Skeletal muscle satellite cell (primary cell): ENCODE measurements at regions not wholly inside any gene's neighbourhood (a gene's known extent, or its start where the extent isn't known, plus 50 kb on each side); places are given as distances from the start of the nearest gene placed in this dataset.
A peak's percentile ranks its signal among the peaks of the same experiment; 100 is the strongest.
"Not testable (repeated sequence)": the region's sequence is repeated elsewhere in the genome, so short reads cannot be mapped to it uniquely, and the experiment has no call there.

ENCODE experiments used
- H3K27me3 ChIP-seq: 2 replicates; pipeline ENCODE4 v1.7.0; 2013; ENCODE audit warnings: low read length; ENCODE audit not compliant: control insufficient read depth, insufficient read depth
- H3K36me3 ChIP-seq: 2 replicates; pipeline ENCODE4 v1.7.0; 2013; ENCODE audit warnings: mild to moderate bottlenecking, control low read depth, low read length; ENCODE audit not compliant: insufficient read depth
- H3K4me1 ChIP-seq: 2 replicates; pipeline ENCODE4 v1.7.0; 2013; ENCODE audit warnings: low read length; ENCODE audit not compliant: control insufficient read depth, insufficient read depth
- H3K4me2 ChIP-seq: 2 replicates; pipeline ENCODE4 v1.7.0; 2013; ENCODE audit warnings: mild to moderate bottlenecking, low read length
- H3K4me3 ChIP-seq: 2 replicates; pipeline ENCODE4 v1.7.0; 2013; ENCODE audit warnings: low read length
- H3K9ac ChIP-seq: 2 replicates; pipeline ENCODE4 v1.7.0; 2013; ENCODE audit warnings: mild to moderate bottlenecking, low read depth, low read length, moderate library complexity
- H3K9me3 ChIP-seq: replicated peaks from 2 replicates; pipeline ENCODE4 v1.7.0; 2013; ENCODE audit warnings: mild to moderate bottlenecking, control low read depth, low read length

DNA sequence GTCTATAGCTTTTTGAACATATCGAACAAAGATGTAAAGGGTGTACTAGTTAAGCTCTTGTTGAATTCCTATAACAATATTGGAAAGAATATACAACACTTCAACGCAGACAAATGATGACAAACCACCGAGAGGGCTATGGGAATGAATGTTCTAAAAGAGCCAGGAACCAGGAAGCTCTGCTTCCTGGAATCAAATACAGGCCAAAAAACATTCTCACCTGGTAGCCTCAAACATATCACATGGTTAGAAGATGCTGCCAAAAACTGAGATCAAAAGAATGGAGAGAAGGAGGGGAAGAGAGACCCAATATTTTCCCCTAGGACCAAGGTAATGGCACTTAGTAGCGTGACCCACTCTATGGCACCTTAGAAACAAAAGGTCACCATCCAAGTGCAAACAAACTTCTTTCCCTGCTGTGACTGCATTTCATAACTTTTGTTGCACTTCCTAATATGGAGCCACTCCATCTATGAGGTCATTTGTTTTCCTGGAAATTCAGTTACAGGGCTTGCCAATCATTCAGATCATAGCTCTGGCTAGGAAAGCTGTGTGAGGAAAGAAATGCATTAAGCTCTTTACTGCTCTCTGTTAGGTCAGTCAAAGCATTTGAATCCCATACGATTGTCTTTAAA, 199.2 kb upstream of the NT5E start:
- Histone ChIP-seq H3K36me3 (no peaks in the 10 kb centered on the region), H3K9ac (no peak overlapping the region), H3K9me3 (no peaks in the 10 kb centered on the region), H3K4me2 (no peak overlapping the region), H3K27me3 (peaks cover 13% of the 10 kb centered on the region), H3K4me1 (no peaks in the 10 kb centered on the region), H3K4me3 (no peak overlapping the region)

- Histone ChIP-seq H3K27me3 (peaks cover 7% of the 10 kb centered on the region), H3K9ac (no peak overlapping the region), H3K4me3 (no peak overlapping the region), H3K4me1 (no peaks in the 10 kb centered on the region), H3K36me3 (no peaks in the 10 kb centered on the region), H3K4me2 (no peak overlapping the region), H3K9me3 (no peaks in the 10 kb centered on the region)
Measured at GRCh38 chr6:85245004-85245403, 204.9 kb upstream of the NT5E start.

DNA sequence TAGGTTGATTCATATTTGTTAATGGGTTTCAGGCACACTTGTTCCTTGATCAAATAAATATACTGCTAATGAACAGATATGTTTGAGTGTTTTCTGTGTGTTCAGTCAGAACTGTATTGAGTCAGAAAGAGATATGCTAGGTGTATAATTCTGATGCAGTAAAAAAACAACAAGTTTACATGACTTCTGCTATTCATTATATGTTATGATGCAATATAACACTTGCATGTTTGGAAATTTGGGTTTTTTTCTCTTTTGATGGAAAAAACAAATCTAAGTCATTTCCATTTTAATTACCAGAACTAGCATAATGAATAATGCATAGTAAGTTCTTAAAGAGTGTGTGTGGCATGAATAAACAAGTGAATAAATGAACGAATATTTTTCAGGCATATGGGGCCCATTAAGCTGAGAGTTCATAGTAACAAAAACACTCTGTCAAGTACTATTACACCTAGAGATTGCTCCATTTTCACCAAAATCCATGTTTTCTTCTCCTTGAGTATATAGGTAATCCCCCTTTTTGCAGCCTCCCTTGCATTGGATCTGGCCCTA, 208.3 kb upstream of the NT5E start:
- H3K9ac ChIP-seq: no peak overlapping the region
- no peaks in the 10 kb centered on the region for H3K9me3 ChIP-seq
- H3K4me2 ChIP-seq: no peak overlapping the region
- H3K27me3 ChIP-seq: peaks cover 6% of the 10 kb centered on the region
- H3K4me3 ChIP-seq: no peak overlapping the region
- no peaks in the 10 kb centered on the region for H3K4me1 ChIP-seq
- no peaks in the 10 kb centered on the region for H3K36me3 ChIP-seq

GRCh38 chr6:85240787-85241385, 209.0 kb upstream of the NT5E start:
- Histone ChIP-seq H3K36me3 (no peaks in the 10 kb centered on the region), H3K4me2 (no peak overlapping the region), H3K4me1 (no peaks in the 10 kb centered on the region), H3K4me3 (no peak overlapping the region), H3K27me3 (peaks cover 6% of the 10 kb centered on the region), H3K9me3 (no peaks in the 10 kb centered on the region), H3K9ac (no peak overlapping the region)

GRCh38 chr6:85237478-85237877, 212.4 kb upstream of the NT5E start:
- Histone ChIP-seq H3K9ac (no peak overlapping the region), H3K4me2 (no peak overlapping the region), H3K36me3 (no peaks in the 10 kb centered on the region), H3K4me3 (no peak overlapping the region), H3K9me3 (no peaks in the 10 kb centered on the region), H3K4me1 (no peaks in the 10 kb centered on the region), H3K27me3 (peaks cover 11% of the 10 kb centered on the region)

DNA sequence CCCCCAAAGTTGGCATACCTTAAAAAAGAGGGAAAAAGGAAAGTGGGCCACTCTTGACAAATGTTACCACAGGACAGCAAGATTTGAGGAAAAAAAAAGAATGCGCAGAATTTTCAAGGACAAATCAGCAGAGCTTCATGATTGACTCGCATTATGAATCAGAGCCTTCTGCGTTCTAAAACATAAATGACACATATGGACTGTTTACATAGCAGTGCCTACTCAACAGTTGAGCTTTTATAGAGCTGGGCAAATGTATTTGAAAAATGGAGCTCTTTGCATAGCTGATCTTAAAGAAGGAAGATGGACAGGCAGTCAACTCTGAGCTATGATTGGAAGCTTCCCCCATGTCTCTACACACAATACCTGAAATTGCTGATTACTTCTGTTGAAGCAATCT, 213.2 kb upstream of the NT5E start:
- peaks cover 11% of the 10 kb centered on the region for H3K27me3 ChIP-seq
- no peak overlapping the region for H3K4me3 ChIP-seq
- H3K36me3 ChIP-seq: no peaks in the 10 kb centered on the region
- no peaks in the 10 kb centered on the region for H3K4me1 ChIP-seq
- H3K9me3 ChIP-seq: no peaks in the 10 kb centered on the region
- no peak overlapping the region for H3K9ac ChIP-seq
- no peak overlapping the region for H3K4me2 ChIP-seq

DNA sequence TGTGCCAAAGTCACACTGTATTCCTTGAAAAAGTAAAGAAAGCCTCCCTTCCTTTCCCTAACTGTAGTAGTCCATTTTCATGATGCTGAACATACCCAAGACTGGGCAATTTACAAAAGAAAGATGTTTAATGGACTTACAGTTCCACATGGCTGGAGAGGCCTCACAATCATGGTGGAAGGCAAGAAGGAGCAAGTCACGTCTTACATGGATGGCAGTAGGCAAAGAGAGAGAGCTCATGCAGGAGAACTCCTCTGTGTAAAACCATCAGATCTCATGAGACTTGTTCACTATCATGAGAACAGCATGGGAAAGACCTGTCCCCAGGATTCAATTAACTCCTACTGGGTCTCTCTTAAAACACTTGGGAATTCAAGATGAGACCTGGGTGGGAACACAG, 222.5 kb upstream of the NT5E start:
- H3K36me3 ChIP-seq, H3K4me2 ChIP-seq, H3K4me3 ChIP-seq, H3K9ac ChIP-seq, H3K9me3 ChIP-seq, H3K27me3 ChIP-seq, H3K4me1 ChIP-seq: not testable (repeated sequence)

DNA sequence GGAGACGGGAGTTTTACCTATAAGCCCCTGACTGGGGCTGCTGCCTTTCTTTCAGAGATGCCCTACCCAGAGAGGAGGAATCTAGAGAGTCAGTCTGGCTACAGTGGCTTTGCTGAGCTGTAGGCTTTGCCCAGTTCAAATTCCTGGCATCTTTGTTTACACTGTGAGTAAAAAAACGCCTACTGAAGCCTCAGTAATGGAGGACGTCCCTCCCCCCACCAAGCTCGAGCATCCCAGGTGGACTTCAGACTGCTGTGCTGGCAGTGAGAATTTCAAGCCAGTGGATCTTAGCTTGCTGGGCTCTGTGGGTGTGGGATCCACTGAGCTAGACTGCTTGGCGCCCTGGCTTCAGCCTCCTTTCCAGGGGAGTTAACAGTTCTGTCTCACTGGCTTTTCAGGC, 237.1 kb upstream of the NT5E start:
- H3K9ac ChIP-seq, H3K36me3 ChIP-seq, H3K4me3 ChIP-seq, H3K9me3 ChIP-seq, H3K27me3 ChIP-seq, H3K4me2 ChIP-seq, H3K4me1 ChIP-seq: not testable (repeated sequence)

GRCh38 chr6:85195243-85195642, 254.6 kb upstream of the NT5E start:
- Histone ChIP-seq H3K4me1 (peaks cover 7% of the 10 kb centered on the region), H3K4me3 (no peak overlapping the region), H3K27me3 (no peaks in the 10 kb centered on the region), H3K9ac (no peak overlapping the region), H3K4me2 (no peak overlapping the region), H3K9me3 (no peaks in the 10 kb centered on the region), H3K36me3 (no peaks in the 10 kb centered on the region)

- Histone ChIP-seq H3K9me3 (no peaks in the 10 kb centered on the region), H3K4me1 (peaks cover 7% of the 10 kb centered on the region), H3K4me3 (no peak overlapping the region), H3K9ac (no peak overlapping the region), H3K36me3 (no peaks in the 10 kb centered on the region), H3K27me3 (no peaks in the 10 kb centered on the region), H3K4me2 (no peak overlapping the region)
Measured at GRCh38 chr6:85193339-85193738, 256.5 kb upstream of the NT5E start.

GRCh38 chr6:85192596-85192995, 257.3 kb upstream of the NT5E start:
- H3K9ac ChIP-seq: no peak overlapping the region
- H3K9me3 ChIP-seq: no peaks in the 10 kb centered on the region
- peaks cover 7% of the 10 kb centered on the region for H3K4me1 ChIP-seq
- H3K36me3 ChIP-seq: no peaks in the 10 kb centered on the region
- no peaks in the 10 kb centered on the region for H3K27me3 ChIP-seq
- no peak overlapping the region for H3K4me3 ChIP-seq
- no peak overlapping the region for H3K4me2 ChIP-seq

DNA sequence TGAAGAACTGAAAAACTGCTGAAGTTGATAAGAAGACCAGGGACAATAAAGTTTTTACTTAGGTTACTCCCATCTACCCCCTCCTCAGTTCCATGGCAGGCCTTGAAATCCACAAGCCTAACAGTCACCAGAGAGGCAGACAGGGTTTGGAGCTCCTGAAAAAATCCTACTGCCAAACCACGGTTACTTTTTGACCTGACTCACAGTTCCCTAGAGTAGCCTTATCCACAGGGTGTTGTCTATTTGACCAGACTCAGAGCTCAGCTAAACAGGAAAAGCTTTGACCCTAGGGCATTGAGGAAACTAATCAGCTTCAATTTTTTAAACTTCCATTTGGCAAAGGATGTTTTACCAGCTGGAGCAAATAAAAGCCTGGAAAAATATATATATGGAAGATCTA, 257.7 kb upstream of the NT5E start:
- Histone ChIP-seq H3K4me2 (peak overlapping the region; percentile 20), H3K4me1 (peaks cover 7% of the 10 kb centered on the region), H3K27me3 (no peaks in the 10 kb centered on the region), H3K9ac (no peak overlapping the region), H3K4me3 (no peak overlapping the region), H3K36me3 (no peaks in the 10 kb centered on the region), H3K9me3 (no peaks in the 10 kb centered on the region)
